IPS DF 19.7 (cell line): ENCODE measurements at regions not wholly inside any gene's neighbourhood (a gene's known extent, or its start where the extent isn't known, plus 50 kb on each side); places are given as distances from the start of the nearest gene placed in this dataset.
"Not testable (repeated sequence)": the region's sequence is repeated elsewhere in the genome, so short reads cannot be mapped to it uniquely, and the experiment has no call there.

Experiments used
- DNase-seq: peaks from one replicate; pipeline ENCODE4 v3.0.0-alpha.2; 2013; ENCODE audit warnings: low read depth, low spot score

DNA sequence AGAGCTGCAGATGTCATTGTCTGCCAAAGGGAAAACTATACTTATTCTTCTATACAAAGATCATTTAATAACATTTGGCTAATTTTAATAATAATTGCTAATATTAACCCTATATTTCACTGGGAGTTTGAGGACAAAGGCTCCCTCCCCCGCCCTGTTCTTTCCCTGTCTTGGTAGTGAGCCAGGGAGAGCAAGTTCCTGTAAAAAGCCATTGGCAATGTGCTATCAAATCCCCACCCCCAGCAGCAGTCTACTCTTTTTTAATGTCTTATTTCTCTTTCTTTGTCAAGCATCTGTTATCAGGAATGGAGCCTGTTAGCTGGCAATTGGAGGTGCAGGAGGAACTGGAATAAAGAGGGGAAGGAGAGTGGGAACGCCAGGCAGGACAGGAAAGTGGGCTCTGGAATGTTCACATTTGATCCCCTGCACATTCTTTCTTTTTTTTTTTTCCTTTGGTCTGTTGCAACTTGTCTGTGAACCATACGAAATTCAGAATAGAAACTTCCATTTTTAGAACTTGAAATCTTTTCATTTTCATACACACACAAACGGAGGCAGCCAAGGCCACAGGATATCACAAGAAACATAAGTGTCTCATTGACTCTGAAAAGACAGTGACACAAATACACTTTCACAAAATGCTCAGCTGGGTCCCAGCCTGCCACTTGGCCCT lies 664.8 kb upstream of the ZNF608 start:
- no peak for DNase-seq

DNA sequence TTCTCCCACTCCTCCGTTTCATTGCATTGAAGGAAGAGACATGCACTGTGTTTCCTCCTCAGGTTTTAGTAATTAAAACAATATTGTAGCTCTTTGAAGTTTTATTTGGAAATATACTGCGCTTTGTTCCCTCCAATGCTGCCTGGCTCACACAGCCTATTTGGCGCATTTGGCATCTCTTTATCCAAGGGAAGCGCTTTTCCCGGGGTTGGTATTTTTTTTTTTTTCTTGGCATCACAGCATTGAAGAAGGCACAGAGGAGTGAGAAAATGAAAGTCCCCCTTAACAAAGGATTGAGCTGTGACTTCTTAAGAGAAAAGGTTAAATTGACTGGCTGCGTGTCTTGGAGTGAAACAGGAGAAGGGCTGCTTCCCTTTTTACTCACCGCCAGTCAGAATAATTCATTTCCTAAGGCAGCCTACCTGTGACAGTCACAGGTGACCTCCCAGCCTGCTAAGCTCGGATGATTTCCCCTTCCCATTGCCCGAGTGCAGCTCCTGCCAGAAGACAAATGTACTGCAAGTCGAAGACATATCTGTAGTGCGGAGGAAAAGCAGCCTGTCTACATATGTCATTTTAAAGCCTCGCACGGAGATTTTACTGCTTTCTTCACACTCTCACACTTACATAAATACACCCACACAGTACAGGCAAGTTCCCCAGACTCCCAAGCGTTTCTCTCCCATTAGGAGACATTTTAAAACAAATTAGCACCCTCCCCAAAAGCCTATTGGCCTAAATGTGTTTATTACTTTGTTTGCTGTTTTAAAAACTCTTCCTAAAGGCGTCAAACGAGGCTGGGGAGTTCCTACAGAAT lies 665.5 kb upstream of the ZNF608 start:
- DNase-seq = peak; percentile 20

DNA sequence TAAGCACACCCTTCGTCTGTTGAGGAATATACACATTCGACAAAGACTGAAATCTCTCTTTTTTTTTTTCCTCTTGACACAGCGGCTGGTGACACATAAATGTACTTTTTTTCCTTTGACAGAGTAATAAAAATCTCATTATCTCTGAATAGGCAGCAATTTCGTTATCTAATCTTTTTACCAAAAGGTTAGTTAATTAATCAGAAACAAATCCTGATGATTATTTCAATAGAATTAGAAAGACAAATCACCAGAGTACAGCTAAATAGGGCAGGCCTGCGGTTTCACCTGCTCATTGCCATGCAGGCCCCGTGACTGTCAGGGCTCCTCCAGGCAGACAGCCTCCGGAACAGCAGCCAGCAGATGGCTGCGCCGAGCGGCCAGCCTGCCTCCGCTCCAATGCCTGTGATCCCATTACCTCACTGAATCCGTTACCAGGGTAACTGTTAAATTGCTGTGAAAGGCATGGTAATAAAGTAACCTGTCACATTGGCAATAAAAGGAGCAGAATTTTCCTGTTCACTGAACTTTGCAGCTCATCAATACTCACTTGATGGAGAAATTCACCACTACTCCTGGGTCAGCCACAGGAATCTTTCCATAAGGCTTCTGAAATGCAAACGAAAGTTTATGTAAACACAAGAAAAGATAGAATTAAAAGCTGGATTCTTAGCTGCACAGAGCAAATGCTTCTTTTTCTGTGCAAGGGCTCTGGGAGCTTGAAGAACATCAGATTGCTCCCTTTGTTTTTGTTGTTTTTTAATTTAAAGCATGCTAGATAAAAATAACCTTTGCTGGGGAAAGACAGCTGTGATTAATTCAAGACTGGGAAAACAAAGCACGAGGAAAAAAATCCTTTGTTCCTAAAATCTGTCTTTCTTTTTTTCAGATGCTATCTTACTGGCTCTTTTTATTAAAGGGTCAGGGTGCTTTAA lies 666.4 kb upstream of the ZNF608 start:
- peak; percentile 60 for DNase-seq

DNA sequence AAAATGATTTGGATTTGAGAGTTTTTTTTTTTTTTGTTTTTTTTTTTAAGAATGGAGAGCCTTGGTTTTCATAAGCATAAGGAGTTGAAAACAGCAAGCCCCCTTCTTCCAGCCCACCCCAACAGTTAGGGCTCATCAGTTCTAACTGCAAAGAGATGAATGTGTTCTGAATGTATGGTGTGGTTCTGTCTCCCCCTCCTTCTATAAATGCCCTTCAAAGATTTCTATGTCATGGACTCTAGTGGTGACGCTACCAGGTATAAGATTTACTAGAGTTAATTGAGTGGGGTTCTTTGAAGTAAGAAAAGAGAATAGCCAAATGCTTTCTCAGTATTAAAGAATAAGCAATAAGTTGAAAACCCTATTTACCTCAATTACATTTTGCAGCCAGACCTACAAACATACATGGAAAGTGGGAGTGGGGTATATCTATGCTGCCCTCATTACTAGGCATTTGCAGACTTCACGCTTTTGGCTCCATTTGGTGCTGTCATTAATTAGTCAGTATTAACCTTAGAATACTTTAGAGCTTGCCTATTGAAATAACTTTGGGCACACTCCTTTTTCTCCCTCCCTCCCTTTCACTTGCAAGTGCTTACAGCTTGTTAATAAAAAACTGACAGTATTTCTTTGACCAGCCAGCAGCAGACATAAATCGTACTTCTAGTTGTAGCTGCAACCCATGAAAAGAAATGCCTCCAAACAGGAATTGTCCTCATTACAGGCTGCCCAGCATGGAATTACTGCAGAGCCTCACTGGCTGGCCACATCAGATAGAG lies 667.2 kb upstream of the ZNF608 start:
- DNase-seq = no peak

DNA sequence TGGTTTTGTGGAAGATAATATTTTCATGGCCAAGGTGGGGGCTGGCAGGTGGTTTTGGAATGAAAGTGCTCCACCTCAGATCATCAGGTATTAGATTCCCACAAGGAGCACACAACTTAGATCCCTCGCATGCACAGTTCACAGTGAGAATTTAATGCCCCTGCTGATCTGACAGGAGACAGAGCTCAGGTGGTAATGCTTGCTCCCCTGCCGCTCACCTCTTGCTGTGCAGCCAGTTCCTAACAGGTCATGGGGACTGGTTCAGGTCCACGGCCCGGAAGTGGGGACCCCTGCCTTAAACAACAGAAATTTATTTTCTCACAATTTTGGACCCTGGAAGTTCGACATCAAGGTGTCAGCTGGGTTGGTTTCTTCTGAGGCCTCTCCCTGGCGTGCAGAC lies 668.7 kb upstream of the ZNF608 start:
- DNase-seq = no peak

DNA sequence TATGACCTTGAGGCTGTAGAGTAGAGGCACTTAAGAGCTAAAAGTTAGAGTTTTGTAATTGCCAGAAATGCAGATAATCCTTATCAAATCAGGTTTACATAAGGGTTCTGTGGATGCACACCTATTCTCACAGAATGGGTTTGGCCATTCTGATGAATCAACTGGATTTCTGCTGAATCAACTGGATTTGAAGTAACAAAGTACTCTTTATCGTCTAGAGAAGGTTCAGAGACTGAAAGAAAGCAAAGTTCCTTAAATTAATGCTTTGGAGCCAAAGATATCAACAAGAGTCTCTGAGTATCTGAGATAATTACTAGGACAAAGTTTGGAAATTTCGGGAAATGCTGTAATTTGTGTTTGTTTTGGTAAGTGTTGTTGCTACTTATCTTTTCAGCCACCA lies 669.6 kb upstream of the ZNF608 start:
- DNase-seq = no peak

DNA sequence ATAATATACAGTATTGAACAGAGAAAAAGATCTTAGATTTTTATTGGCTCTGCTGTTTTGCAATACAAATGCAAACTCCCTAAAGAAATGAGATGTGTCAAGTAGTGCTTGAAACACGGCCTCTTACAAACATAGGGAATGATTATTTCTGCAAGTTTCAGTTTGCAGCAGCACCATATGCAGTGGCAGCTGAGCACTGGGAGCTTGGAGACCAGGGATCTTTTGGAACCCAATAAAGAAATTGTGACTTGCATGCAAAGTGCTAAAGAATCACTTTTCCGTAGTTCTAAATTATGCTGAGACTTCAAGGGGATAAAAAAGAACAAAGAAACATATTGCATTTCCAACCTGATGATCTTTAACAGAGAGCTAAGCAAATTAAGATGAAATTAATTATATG lies 674.6 kb upstream of the ZNF608 start:
- no peak for DNase-seq

DNA sequence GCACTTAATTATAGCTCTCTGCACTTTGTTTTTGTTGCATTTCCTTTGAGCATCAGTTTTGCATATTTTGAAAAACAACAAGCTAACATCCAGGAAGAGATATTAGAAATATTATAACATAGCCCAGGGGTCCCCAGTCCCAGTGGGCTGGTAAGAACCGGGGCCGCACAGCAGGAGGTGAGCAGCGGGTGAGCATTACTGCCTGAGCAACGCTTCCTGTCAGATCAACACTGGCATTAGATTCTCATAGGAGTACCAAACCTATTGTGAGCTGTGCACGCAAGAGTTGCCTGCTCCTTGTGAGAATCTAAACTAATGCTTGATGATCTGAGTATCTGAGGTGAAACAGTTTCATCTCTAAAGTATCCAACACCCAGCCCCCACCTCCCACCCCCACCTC lies 675.9 kb upstream of the ZNF608 start:
- DNase-seq = no peak

DNA sequence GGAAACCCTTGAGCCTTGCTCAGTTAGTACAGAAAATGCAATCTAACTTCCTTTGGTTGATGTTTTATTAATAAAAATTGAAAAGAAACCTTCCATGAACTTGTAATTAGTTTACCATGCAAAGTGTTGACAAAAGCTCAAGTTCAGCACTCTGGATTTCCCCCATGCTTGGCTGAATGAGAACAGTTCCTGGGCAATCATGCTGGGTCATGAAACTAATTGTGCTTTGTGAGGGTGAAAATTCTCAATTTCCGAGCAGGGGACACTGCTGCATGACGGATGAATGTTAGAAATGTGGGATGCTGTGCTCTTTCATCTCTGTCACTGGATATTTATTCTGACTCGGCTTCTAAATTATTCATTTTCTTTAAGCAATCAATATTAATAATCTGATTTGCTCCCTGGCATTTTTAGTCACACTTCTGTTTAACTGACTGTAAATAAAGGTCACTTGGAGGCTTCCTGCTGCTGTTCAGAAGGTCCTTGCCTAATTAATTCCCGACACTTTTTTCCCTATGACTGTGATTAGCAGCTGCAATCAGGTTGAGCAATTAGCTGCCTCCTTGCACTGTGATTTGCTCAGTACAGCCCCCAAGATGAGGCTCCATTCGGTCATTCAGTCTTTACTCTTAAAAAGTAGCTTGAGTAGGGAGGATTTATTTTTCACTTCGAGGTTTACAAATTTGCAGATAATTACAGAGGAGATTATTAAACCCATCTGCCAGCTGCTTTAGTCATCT lies 678.1 kb upstream of the ZNF608 start:
- DNase-seq = no peak

DNA sequence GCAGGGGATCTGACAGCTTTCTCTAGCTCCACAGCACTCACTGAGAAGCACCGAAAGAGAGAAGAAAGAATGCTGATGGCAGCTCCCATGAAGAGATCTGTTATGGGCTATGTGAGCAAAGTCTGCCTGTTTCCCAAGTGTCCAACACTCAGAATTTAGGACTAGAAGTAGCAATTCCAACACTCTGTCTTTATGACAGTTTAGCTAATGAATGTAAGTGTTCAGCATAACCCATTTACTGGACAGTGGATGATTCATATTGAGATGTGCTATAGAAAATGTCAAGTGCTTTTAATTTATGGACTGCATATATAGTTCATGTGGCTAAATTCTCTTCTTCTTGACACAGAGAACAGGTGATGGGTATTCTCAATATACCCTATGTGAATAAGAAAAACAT lies 683.1 kb upstream of the ZNF608 start:
- DNase-seq = no peak

DNA sequence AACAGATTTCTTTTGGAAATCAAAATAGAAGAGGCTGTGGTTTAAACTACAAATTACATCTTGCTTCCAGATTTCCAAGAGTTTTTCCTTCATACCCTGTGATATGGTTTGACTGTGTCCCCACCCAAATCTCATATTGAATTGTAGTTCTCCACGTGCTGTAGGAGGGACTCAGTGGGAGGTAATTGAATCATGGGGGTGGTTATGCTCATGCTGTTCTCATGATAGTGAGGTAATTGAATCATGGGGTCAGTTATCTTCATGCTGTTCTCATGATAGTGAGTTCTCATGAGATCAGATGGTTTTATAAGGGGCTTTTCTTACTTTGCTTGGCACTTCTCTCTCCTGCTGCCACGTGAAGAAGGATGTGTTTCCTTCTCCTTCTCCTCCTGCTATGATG lies 687.0 kb upstream of the ZNF608 start:
- no peak for DNase-seq

DNA sequence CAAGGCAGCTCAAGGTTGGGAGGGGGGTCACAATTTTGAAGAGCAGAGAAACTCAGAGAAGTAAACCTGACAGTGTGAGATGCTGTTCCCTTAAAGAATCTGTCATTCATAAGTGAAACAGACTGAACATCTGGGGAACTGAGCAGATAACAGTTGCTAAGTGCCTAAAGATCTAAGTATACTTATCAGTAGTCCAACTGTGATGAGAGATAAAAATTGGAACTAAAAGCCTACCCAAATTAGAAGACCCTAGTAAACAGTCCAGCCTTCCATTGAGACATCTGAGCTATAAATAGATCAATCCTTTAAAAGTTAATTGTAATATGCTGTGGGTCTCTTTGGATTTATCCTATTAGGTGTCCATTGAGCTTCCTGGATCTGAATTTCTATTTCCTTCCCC lies 692.8 kb upstream of the ZNF608 start:
- DNase-seq = no peak

DNA sequence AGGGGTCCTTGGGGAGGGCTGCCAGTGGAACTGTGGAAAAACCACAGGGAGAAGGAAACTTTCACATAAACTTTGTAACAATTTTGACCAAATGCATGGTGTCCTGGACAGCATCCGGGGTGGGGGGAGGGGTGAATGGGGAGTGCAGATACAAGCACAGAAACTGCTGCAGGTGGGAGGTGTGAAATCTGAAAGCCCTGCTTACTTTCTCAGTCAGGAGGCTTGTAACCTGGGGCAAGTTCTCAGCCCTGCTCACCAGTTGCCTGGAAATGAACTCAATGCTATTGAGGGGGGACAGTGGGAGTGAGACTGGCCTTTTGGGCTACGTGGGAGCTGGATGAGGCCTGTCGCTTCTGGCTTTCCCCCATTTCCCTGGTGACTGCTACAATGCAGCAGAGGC lies 694.5 kb upstream of the ZNF608 start:
- no peak for DNase-seq

DNA sequence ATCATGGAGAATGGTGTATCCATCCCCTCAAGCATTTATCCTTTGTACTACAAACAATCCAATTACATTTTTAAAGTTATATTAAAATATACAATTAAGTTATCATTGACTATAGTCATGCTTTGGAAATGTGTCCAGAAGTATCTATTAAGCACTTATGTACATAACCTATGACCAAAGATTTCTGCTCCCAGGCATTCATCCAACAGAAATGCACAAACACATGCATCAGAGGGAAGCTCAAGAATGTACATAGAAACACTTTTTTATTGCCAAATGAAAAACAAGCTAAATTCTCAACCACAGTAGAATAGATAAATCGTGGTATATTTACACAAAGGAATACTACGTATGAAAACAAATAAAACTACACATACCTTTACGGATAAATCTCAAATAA lies 700.5 kb upstream of the ZNF608 start:
- DNase-seq = no peak

DNA sequence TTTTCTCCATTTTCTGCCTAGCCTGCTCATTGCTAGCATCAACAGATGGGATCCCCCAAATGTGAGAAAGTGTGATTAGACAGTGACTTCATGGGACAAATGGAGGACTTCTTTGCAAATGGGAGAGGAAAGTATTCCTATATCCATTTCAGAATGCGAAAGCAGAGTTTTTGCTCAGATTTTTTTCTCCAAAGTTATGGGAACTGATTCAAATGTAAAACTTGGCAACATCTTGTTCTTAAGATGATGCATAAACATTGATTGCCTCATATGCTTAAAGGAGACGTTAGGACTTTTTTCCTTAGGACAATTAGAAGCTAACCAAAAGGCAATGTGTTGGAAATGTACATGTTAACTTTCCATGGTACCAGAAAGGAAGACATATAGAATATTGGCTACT lies 704.3 kb upstream of the ZNF608 start:
- no peak for DNase-seq

DNA sequence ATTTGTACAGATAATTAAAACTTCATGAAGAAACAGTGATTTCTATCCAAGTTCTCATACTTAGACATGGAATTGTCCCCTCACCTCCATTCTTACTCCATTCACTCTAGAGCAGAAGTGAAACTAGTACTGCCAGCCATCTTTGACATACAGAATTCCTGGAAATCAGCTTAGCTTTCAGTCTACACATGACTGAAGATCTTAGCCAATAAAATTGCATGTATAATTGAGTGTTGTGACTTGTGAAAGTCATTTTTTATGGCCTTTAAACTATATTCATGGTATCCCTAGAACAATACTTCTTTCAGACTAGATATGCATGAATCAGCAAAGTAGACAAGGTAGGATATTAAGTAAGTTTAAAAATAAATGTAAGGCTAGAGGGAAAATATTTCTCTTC lies 705.2 kb upstream of the ZNF608 start:
- DNase-seq = no peak

DNA sequence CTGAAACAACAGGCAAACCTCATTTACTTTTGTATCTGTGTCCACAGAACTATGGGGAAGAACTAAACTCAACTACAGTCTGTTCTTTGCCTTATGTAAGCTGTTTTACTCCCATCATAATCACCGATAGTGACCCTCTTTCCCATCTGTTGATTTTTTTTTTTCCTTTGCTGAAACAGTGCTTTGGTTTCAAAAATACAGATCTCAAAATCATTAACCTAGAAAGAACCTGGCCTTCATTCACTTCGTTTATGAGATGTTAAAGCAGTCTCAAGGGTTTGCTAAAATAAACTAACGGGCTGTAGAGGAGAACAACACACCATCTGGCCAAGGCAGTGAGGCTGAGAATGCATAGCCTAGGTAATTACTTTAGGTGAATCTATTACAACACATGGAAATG lies 706.6 kb upstream of the ZNF608 start:
- DNase-seq = no peak

DNA sequence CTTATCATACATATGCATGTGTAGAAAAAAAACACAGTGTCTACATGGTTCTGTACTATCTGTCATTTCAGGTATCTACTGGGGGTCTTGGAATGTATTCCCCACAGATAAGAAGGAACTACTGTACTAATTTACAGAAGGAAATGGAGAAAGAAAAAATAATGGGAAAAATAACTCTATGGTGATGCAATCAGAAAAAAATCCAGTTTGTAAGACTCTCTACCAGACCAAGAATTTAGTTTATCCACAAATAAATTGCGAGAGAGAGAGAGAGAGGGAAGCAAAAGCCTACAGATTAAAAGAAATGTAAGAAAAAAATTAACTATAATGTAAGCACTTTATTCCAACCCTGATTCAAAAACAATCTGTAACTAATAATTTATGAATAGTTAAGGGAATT lies 708.6 kb upstream of the ZNF608 start:
- no peak for DNase-seq

DNA sequence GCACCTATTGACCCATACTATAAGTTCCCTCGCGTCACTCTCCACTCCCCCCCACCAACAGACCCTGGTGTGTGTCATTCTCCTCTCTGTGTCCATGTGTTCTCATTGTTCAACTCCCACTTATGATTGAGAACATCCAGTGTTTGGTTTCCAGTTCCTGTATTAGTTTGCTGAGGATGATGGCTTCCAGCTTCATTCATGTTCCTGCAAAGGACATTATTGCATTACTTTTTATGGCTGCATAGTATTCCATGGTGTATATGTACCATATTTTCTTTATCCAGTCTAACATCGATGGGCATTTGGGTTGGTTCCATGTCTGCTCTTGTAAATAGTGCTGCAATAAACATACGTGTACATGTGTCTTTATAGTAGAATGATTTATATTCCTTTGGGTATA lies 709.6 kb upstream of the ZNF608 start:
- DNase-seq = not testable (repeated sequence)

DNA sequence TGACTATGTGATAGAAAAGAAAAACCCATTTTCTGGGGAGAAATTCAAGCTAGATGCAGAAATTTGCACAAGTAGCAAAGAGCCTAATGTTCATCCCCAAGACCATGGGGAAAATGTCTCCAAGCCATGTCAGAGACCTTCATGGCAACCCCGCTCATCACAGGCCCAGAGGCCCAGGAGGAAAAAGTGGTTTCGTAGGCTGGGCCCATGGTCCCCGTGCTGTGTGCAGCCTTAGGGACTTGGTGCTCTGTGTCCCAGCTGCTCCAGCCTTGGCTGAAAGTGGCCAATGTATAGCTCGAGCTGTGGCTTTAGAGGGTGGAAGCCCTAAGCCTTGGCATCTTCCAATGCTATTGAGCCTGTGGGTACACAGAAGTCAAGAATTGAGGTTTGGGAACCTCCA lies 711.2 kb upstream of the ZNF608 start:
- no peak for DNase-seq

DNA sequence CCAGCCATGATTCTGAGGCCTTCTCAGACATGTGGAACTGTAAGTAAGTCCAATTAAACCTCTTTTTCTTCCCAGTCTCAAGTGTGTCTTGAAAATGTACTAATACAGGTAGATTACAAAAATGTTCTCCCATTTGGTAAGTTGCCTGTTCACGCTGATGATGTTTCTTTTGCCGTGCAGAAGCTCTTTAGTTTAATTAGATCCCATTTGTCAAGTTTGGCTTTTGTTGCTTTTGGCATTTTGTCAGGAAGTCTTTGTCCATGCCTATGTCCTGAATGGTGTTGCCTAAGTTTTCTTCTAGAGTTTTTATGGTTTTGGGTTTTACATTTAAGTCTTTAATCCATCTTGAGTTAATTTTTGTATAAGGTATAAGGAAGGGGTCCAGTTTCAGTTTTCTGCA lies 712.5 kb upstream of the ZNF608 start:
- DNase-seq = not testable (repeated sequence)
